Retinal pigment epithelial cell (primary cell): ENCODE measurements at regions not wholly inside any gene's neighbourhood (a gene's known extent, or its start where the extent isn't known, plus 50 kb on each side); places are given as distances from the start of the nearest gene placed in this dataset.
A peak's percentile ranks its signal among the peaks of the same experiment; 100 is the strongest.
"Not testable (repeated sequence)": the region's sequence is repeated elsewhere in the genome, so short reads cannot be mapped to it uniquely, and the experiment has no call there.

Experiments used
- DNase-seq: peaks from one replicate; pipeline ENCODE4 v3.0.0-alpha.2; 2010; ENCODE audit warnings: low read depth
- H3K4me3 ChIP-seq: 2 replicates; pipeline ENCODE4 v1.5.1; 2011; ENCODE audit warnings: mild to moderate bottlenecking, low read length, control low read depth, moderate library complexity
- CTCF ChIP-seq: conservative IDR thresholded peaks from 2 replicates; pipeline ENCODE4 v1.5.1; 2011; ENCODE audit warnings: low read depth, low read length, control low read depth, inconsistent platforms

GRCh38 chr10:9339716-9340115, 1285.2 kb downstream of the GATA3 start:
- DNase-seq = no peak

DNA sequence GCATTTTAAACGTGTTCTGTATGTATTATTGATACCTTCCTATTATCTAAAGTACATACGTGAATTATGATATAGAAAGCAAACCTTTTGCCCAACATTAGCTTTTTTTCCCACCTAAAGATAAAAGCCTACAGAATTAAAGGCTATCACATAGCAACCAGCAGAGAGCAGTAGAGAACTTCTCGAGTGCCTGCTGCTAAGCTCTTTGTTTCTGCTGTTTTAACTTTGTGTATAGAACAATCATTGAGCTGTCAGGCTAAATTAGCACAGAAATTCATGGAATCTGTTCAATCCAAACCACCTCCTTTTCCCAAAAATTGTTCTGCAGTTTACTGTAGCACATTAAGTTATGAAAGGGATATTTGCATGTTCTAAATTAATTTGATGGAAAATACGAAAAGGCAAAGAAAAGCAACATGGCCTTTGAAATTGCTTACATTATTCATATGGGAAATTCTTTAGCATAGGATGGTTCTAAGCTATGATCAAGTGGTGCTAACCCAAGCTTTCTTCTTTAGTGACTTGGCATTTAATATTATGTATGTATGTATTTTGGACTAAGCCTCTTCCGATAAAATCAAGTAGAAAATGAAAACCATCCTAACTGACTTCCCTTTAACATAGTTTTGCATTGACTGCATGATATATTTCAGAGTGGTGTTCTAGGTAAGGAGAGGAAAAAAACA, 1288.5 kb downstream of the GATA3 start:
- peak; percentile 27 for DNase-seq
- no peak overlapping the region for H3K4me3 ChIP-seq
- peak; percentile 88 for TF ChIP-seq CTCF

More at GRCh38 chr10:9339716-9340115, 1285.2 kb downstream of the GATA3 start:
- H3K4me3 ChIP-seq = no peak overlapping the region
- no peak for TF ChIP-seq CTCF

DNA sequence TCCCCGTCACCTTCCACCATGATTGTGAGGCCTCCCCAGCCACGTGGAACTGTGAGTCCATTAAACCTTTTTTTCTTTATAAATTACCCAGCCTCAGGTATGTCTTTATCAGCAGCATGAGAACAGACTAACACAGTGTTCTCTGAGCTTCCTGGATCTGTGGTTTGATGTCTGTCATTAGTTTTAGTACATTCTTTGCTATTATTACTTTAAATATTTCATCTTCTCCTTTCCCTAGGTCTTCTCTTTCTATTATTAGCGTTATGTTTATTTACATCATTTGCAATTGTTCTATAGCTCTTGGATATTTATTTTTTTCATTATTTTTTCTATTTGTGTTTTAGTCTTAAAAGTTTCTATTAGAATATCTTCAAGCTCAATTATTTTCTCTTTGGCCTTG, 1293.4 kb downstream of the GATA3 start:
- DNase-seq, H3K4me3 ChIP-seq: not testable (repeated sequence)

DNA sequence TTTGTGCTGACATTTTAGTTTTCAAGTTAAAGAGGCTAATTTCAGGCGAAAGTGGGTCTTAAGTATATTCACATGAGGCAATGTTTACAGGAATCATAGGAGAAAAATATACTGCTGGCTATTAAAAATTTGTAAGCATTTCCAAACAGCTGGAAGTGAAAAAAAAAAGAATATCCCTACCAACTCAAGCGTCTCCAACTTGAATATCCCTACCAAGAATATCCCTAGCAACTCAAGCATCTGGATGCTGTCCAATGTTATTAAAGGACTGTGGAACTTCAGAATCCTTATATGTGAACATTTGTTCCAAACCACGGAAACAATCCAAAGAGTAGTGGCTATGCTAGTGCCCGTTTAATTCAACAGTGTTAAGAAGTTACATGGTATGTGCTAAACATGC, 1303.0 kb downstream of the GATA3 start:
- no peak for TF ChIP-seq CTCF
- no peak overlapping the region for H3K4me3 ChIP-seq
- DNase-seq = no peak

DNA sequence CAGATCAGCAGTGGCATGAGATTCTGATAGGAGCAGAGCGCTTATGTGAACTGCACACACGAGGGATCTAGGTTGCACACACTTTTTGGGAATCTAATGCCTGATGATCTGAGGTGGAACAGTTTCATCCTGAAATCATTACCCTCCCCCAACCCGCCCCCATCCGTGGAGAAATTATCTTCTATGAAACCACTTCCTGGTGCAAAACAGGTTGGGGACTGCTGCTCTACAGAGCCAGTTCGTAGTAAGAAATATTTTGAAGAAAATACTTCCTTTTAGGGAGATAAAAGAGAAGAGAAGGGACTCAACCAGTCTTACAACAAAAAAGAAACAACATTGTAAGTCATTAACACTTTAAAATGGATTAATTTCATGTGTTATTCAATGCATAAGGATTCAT, 1308.2 kb downstream of the GATA3 start:
- H3K4me3 ChIP-seq = no peak overlapping the region
- no peak for TF ChIP-seq CTCF
- no peak for DNase-seq

- H3K4me3 ChIP-seq = no peak overlapping the region
- no peak for TF ChIP-seq CTCF
- no peak for DNase-seq
These were observed 1324.7 kb downstream of the GATA3 start for GRCh38 chr10:9379183-9379582.

GRCh38 chr10:9381733-9382532, 1327.4 kb downstream of the GATA3 start:
- DNase-seq = no peak
- no peak for TF ChIP-seq CTCF
- no peak overlapping the region for H3K4me3 ChIP-seq
